OCI-LY7 (cell line): ENCODE measurements at regions not wholly inside any gene's neighbourhood (a gene's known extent, or its start where the extent isn't known, plus 50 kb on each side); places are given as distances from the start of the nearest gene placed in this dataset.

ENCODE experiments used
- BruUV-seq: library from RNA; stranded (reverse); fragments of 400-500 nt; replicated peaks from 2 replicates; lab custom pipeline; 2021; lab: Mats Ljungman, UMichigan
- CTCF ChIA-PET: fragments of 300-600 bp; sonication (Branson Sonifier 250); formaldehyde crosslinking; loops from one replicate; lab custom pipeline; 2022; ENCODE audit warnings: antibody characterized with exemption; ENCODE audit not compliant: unreplicated experiment; lab: Charles Lee
- POLR2A ChIA-PET: fragments of 300-600 bp; sonication (Branson Sonifier 250); formaldehyde crosslinking; loops from one replicate; lab custom pipeline; 2022; ENCODE audit warnings: antibody characterized with exemption; lab: Charles Lee
- DNase-seq: peaks from one replicate; pipeline ENCODE4 v3.0.0-alpha.2; 2015; ENCODE audit warnings: low spot score
- H2AFZ ChIP-seq: fragments of 200-600 bp; sonication (generic), shearing (Covaris generic); 2 replicates; pipeline ENCODE4 v1.6.1; 2014; ENCODE audit warnings: mild to moderate bottlenecking, antibody characterized with exemption, low read length, moderate library complexity
- H3K27ac ChIP-seq: fragments of 200-600 bp; sonication (generic); 2 replicates; pipeline ENCODE4 v1.5.1; 2014; ENCODE audit warnings: mixed run types, low read depth, mild to moderate bottlenecking, moderate library complexity, low read length, inconsistent platforms; ENCODE audit not compliant: poor library complexity, severe bottlenecking
- H3K36me3 ChIP-seq: fragments of 200-600 bp; sonication (generic); 2 replicates; pipeline ENCODE4 v1.6.1; 2014; ENCODE audit warnings: mild to moderate bottlenecking, antibody characterized with exemption, low read length, moderate library complexity, mixed read lengths; ENCODE audit not compliant: insufficient read depth
- H3K4me1 ChIP-seq: fragments of 200-600 bp; sonication (generic); 2 replicates; pipeline ENCODE4 v1.5.1; 2014; ENCODE audit warnings: mild to moderate bottlenecking, low read length; ENCODE audit not compliant: insufficient read depth, poor library complexity, severe bottlenecking
- H3K4me2 ChIP-seq: fragments of 200-600 bp; sonication (generic); 2 replicates; pipeline ENCODE4 v1.6.1; 2014; ENCODE audit warnings: mild to moderate bottlenecking, low read length
- H3K4me3 ChIP-seq: fragments of 200-600 bp; sonication (generic); 2 replicates; pipeline ENCODE4 v1.5.1; 2014; ENCODE audit warnings: mild to moderate bottlenecking, low read depth, low read length; ENCODE audit not compliant: poor library complexity, severe bottlenecking
- H3K79me2 ChIP-seq: fragments of 200-600 bp; sonication (generic); 2 replicates; pipeline ENCODE4 v1.6.1; 2016; ENCODE audit warnings: low read depth, mild to moderate bottlenecking, low read length, moderate library complexity, mixed read lengths; ENCODE audit not compliant: insufficient read depth
- H3K9me2 ChIP-seq: fragments of 200-600 bp; sonication (generic); 2 replicates; pipeline ENCODE4 v1.6.1; 2016; ENCODE audit warnings: mild to moderate bottlenecking, low read length, mixed read lengths; ENCODE audit not compliant: insufficient read depth
- H3K9me3 ChIP-seq: fragments of 200-600 bp; sonication (generic); 2 replicates; pipeline ENCODE4 v1.6.1; 2014; ENCODE audit warnings: mild to moderate bottlenecking, mixed run types, low read length, mixed read lengths
- H4K20me1 ChIP-seq: fragments of 200-600 bp; sonication (generic); 2 replicates; pipeline ENCODE4 v1.6.1; 2014; ENCODE audit warnings: mild to moderate bottlenecking, antibody characterized with exemption, low read length, moderate library complexity, mixed read lengths; ENCODE audit not compliant: insufficient read depth
- CTCF ChIP-seq: fragments of 200-600 bp; sonication (generic); conservative IDR thresholded peaks from 2 replicates; pipeline ENCODE4 v1.5.1; 2014; ENCODE audit warnings: mild to moderate bottlenecking, antibody characterized with exemption, low read length, moderate library complexity, mixed read lengths
- EZH2phosphoT487 ChIP-seq: fragments of 200-600 bp; sonication (generic); IDR thresholded peaks from 2 replicates; pipeline ENCODE4 v1.6.1; 2018; ENCODE audit warnings: low read depth, borderline replicate concordance, mild to moderate bottlenecking, mixed run types, antibody characterized with exemption, low read length, moderate library complexity, mixed read lengths
- intact Hi-C: fragments of 100-400 bp; cut with micrococcal nuclease; formaldehyde crosslinking; loops from one replicate; pipeline ENCODE4 v1.10.0; 2022; ENCODE audit not compliant: unreplicated experiment

- Histone ChIP-seq H3K79me2 (no peaks in the 10 kb centered on the region), H3K9me2 (no peaks in the 10 kb centered on the region), H3K4me3 (no peak overlapping the region), H3K4me2 (no peak overlapping the region), H3K27ac (no peak overlapping the region), H3K9me3 (no peaks in the 10 kb centered on the region), H4K20me1 (no peaks in the 10 kb centered on the region), H3K36me3 (no peaks in the 10 kb centered on the region), H2AFZ (no peak overlapping the region), H3K4me1 (no peaks in the 10 kb centered on the region)
- no TSS peak for BruUV-seq
- CTCF ChIA-PET: no interaction called here
- TF ChIP-seq CTCF: no peak
- TF ChIP-seq EZH2phosphoT487: no peak
- intact Hi-C loops: no loop called here
- POLR2A ChIA-PET: no interaction called here
- DNase-seq: no peak
Measured at GRCh38 chr1:233491953-233492620, 121.8 kb upstream of the KCNK1 start.

- Histone ChIP-seq H3K79me2 (no peaks in the 10 kb centered on the region), H3K9me2 (no peaks in the 10 kb centered on the region), H3K36me3 (no peaks in the 10 kb centered on the region), H4K20me1 (no peaks in the 10 kb centered on the region), H3K4me2 (no peak overlapping the region), H3K4me3 (no peak overlapping the region), H2AFZ (no peak overlapping the region), H3K9me3 (no peaks in the 10 kb centered on the region), H3K27ac (no peak overlapping the region), H3K4me1 (no peaks in the 10 kb centered on the region)
- TF ChIP-seq EZH2phosphoT487 (no peak), CTCF (no peak)
- ChIA-PET POLR2A (no interaction called here), CTCF (no interaction called here)
- intact Hi-C loops: no loop called here
- no peak for DNase-seq
- BruUV-seq: no TSS peak
Measured at GRCh38 chr1:233496993-233497392, 116.9 kb upstream of the KCNK1 start.

GRCh38 chr1:233497679-233498078, 116.2 kb upstream of the KCNK1 start:
- intact Hi-C loops: no loop called here
- Histone ChIP-seq H4K20me1 (no peaks in the 10 kb centered on the region), H3K9me2 (no peaks in the 10 kb centered on the region), H3K4me2 (no peak overlapping the region), H2AFZ (no peak overlapping the region), H3K4me1 (no peaks in the 10 kb centered on the region), H3K27ac (no peak overlapping the region), H3K9me3 (no peaks in the 10 kb centered on the region), H3K79me2 (no peaks in the 10 kb centered on the region), H3K36me3 (no peaks in the 10 kb centered on the region), H3K4me3 (no peak overlapping the region)
- ChIA-PET POLR2A (no interaction called here), CTCF (no interaction called here)
- BruUV-seq: no TSS peak
- DNase-seq: no peak
- TF ChIP-seq CTCF: no peak
- TF ChIP-seq EZH2phosphoT487: no peak
